Natural killer cell treated with Interleukin-12 subunit alpha and Interleukin-12 subunit beta and Interleukin-15 and Interleukin-18, amount 100 ng/mL, for 72 hours (primary cell): ENCODE measurements at regions not wholly inside any gene's neighbourhood (a gene's known extent, or its start where the extent isn't known, plus 50 kb on each side); places are given as distances from the start of the nearest gene placed in this dataset.

ENCODE experiments used
- ATAC-seq, 2 donors: fragments of 150-1000 bp; cut with Tn5 transposase in 1 of 2; sonication (Bioruptor Pico), chemical (Tn5 transposase) in 1 of 2; 2 replicates each; pipeline ENCODE4 v1.10.0; 2021
- DNase-seq: peaks from one replicate; pipeline ENCODE4 v3.0.0; 2022; ENCODE audit warnings: low spot score
- H3K27ac Mint-ChIP-seq, 2 donors: 1 replicate in 1 of 2; 2 replicates in 1 of 2; pipeline ENCODE4 v1.8.0; 2022; ENCODE audit warnings: mixed read lengths in 2 of 2, mild to moderate bottlenecking in 1 of 2, moderate library complexity in 1 of 2
- H3K27me3 Mint-ChIP-seq, 2 donors: 1 replicate in 1 of 2; 2 replicates in 1 of 2; pipeline ENCODE4 v1.8.0; 2022; ENCODE audit warnings: mixed read lengths in 2 of 2
- H3K36me3 Mint-ChIP-seq: one replicate; pipeline ENCODE4 v1.8.0; 2022; ENCODE audit warnings: mixed read lengths
- H3K4me1 Mint-ChIP-seq, 2 donors: 1 replicate in 1 of 2; 2 replicates in 1 of 2; pipeline ENCODE4 v1.8.0; 2022; ENCODE audit warnings: low read depth in 2 of 2, mixed read lengths in 2 of 2, mild to moderate bottlenecking in 1 of 2
- H3K4me3 Mint-ChIP-seq: one replicate; pipeline ENCODE4 v1.8.0; 2022; ENCODE audit warnings: mixed read lengths
- H3K9me3 Mint-ChIP-seq: 2 replicates; pipeline ENCODE4 v1.8.0; 2022; ENCODE audit warnings: mixed read lengths

GRCh38 chr10:94197241-94197640, 165.5 kb downstream of the NOC3L start:
- Mint-ChIP-seq H3K27ac (no peak overlapping the region), H3K4me3 (no peak overlapping the region), H3K4me1 (no peaks in the 10 kb centered on the region), H3K27me3 (peaks cover 11 to 20% of the 10 kb centered on the region in 2 donors), H3K9me3 (no peaks in the 10 kb centered on the region), H3K36me3 (no peaks in the 10 kb centered on the region)
- no peak for DNase-seq
- ATAC-seq = no peak

GRCh38 chr10:94198324-94198723, 164.4 kb downstream of the NOC3L start:
- H3K9me3 Mint-ChIP-seq = no peaks in the 10 kb centered on the region
- H3K27ac Mint-ChIP-seq = no peak overlapping the region
- H3K4me1 Mint-ChIP-seq = no peaks in the 10 kb centered on the region
- H3K27me3 Mint-ChIP-seq = peaks cover 16 to 19% of the 10 kb centered on the region in 2 donors
- H3K4me3 Mint-ChIP-seq = no peak overlapping the region
- ATAC-seq = no peak
- DNase-seq = no peak
- no peaks in the 10 kb centered on the region for H3K36me3 Mint-ChIP-seq

GRCh38 chr10:94199565-94199964, 163.2 kb downstream of the NOC3L start:
- H3K4me1 Mint-ChIP-seq = peaks cover 0 to 2% of the 10 kb centered on the region in 2 donors

DNA sequence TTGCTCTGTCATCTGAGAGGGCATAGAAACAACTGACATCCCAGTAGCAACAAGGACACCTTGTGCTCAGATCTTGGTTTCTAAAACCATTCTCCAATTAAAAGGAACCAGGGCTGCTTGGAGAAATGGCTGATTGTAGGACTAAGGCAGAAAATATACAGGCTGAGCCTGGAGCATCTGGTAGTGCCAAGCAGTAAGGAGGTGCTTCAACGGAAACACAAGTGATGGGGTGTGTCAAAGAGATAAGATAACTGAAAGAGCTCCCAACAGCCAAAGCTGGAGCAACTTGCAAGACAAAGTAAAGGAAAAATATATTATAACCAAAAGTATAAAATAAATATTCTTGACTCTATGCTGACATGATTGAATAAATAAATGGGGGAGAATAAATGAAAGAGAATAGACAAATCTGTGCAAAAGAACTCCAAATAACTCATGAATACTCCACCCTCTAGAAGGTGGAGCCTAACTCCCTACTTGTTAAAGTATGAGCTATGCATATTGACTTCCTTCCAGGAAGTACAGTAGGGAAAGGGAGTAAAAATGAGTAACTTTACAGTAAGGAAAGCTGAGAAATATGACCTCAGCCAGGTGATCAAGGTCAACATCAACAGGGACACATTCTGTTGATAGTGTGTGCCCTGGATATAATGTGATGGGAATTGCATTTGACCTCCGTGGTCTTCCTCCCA, 162.4 kb downstream of the NOC3L start:
- Mint-ChIP-seq H3K27me3 (peaks cover 12 to 19% of the 10 kb centered on the region in 2 donors), H3K4me3 (no peak overlapping the region), H3K4me1 (peaks cover 0 to 3% of the 10 kb centered on the region in 2 donors), H3K36me3 (no peaks in the 10 kb centered on the region), H3K27ac (no peak overlapping the region), H3K9me3 (peaks cover 3% of the 10 kb centered on the region)
- DNase-seq = no peak
- no peak for ATAC-seq

More at GRCh38 chr10:94199565-94199964, 163.2 kb downstream of the NOC3L start:
- Mint-ChIP-seq H3K9me3 (peaks cover 3% of the 10 kb centered on the region), H3K4me3 (no peak overlapping the region), H3K27me3 (peaks cover 12 to 19% of the 10 kb centered on the region in 2 donors), H3K36me3 (no peaks in the 10 kb centered on the region), H3K27ac (no peak overlapping the region)
- ATAC-seq = no peak
- no peak for DNase-seq

GRCh38 chr10:94205396-94205831, 157.3 kb downstream of the NOC3L start:
- ATAC-seq (no peak), DNase-seq (no peak)
- Mint-ChIP-seq H3K9me3 (peaks cover 3% of the 10 kb centered on the region), H3K27ac (no peak overlapping the region), H3K4me3 (no peak overlapping the region), H3K4me1 (peaks cover 21 to 22% of the 10 kb centered on the region in 2 donors), H3K36me3 (no peaks in the 10 kb centered on the region), H3K27me3 (peaks cover 3 to 8% of the 10 kb centered on the region in 2 donors)

GRCh38 chr10:94206176-94206575, 156.6 kb downstream of the NOC3L start:
- DNase-seq (no peak), ATAC-seq (peak; percentile 46 to 63)
- Mint-ChIP-seq H3K27me3 (peaks cover 0 to 8% of the 10 kb centered on the region in 2 donors), H3K36me3 (no peaks in the 10 kb centered on the region), H3K4me1 (peaks cover 21 to 22% of the 10 kb centered on the region in 2 donors), H3K9me3 (peaks cover 3% of the 10 kb centered on the region), H3K27ac (peak overlapping the region in 1 of 2 donors; percentile 21), H3K4me3 (peak overlapping the region; percentile 26)

GRCh38 chr10:94208315-94208714, 154.4 kb downstream of the NOC3L start:
- Mint-ChIP-seq H3K36me3 (no peaks in the 10 kb centered on the region), H3K27me3 (no peaks in the 10 kb centered on the region), H3K9me3 (peaks cover 3% of the 10 kb centered on the region), H3K4me1 (peaks cover 21 to 22% of the 10 kb centered on the region in 2 donors), H3K4me3 (no peak overlapping the region), H3K27ac (no peak overlapping the region)
- ATAC-seq = no peak
- no peak for DNase-seq

GRCh38 chr10:94210440-94211168, 152.1 kb downstream of the NOC3L start:
- peaks cover 18 to 21% of the 10 kb centered on the region in 2 donors for H3K4me1 Mint-ChIP-seq
- ATAC-seq = no peak
- H3K27me3 Mint-ChIP-seq = peaks cover 5 to 10% of the 10 kb centered on the region in 2 donors

DNA sequence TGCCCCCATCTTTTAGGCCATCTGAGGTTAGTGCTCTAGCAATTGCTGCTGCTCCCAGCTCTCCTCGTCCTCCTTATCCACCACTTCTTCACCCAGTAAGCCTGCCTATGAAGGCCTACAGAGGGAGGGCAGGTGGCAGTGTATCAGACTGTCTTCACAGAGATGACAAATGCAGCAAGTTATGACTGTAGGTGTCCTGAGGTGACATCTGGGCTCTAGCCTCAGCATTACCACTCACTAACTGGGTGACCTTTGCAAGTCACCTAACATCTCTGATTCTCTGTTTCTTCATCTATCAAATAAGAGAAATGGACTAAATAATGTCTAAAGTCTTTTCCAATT, 151.6 kb downstream of the NOC3L start:
- H3K36me3 Mint-ChIP-seq = no peaks in the 10 kb centered on the region

More at GRCh38 chr10:94210440-94211168, 152.1 kb downstream of the NOC3L start:
- no peak for DNase-seq
- H3K27ac Mint-ChIP-seq = no peak overlapping the region
- H3K9me3 Mint-ChIP-seq = no peaks in the 10 kb centered on the region
- H3K4me3 Mint-ChIP-seq = no peak overlapping the region
- no peaks in the 10 kb centered on the region for H3K36me3 Mint-ChIP-seq

GRCh38 chr10:94213001-94213530, 149.7 kb downstream of the NOC3L start:
- no peaks in the 10 kb centered on the region for H3K36me3 Mint-ChIP-seq
- no peak overlapping the region for H3K27ac Mint-ChIP-seq
- no peaks in the 10 kb centered on the region for H3K9me3 Mint-ChIP-seq
- no peaks in the 10 kb centered on the region for H3K4me1 Mint-ChIP-seq
- H3K27me3 Mint-ChIP-seq = peaks cover 10 to 16% of the 10 kb centered on the region in 2 donors
- no peak overlapping the region for H3K4me3 Mint-ChIP-seq
- ATAC-seq (no peak), DNase-seq (no peak)

More for the DNA sequence above, 151.6 kb downstream of the NOC3L start:
- H3K27ac Mint-ChIP-seq = no peak overlapping the region
- DNase-seq (no peak), ATAC-seq (no peak)
- no peaks in the 10 kb centered on the region for H3K9me3 Mint-ChIP-seq
- H3K4me1 Mint-ChIP-seq = peaks cover 13 to 16% of the 10 kb centered on the region in 2 donors
- H3K4me3 Mint-ChIP-seq = no peak overlapping the region
- peaks cover 7 to 10% of the 10 kb centered on the region in 2 donors for H3K27me3 Mint-ChIP-seq

DNA sequence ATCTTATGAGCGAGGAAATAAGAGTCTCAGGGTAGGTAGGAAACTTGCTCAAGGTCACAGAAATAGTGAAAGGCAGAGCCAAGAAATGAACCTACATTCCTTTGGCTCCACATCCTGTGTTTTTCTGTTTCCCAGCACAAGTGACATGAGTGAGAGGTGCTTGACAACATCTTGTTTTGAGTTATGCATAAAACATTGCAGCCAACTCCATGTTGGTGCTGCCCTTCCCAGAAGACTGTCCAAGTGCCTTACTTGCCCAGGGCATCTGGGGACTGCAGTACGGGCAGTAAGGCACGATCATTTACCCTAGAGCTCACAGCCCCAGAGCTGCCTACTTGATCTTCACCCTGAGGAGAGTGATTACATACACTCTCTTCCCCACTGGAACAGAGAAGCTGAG, 148.8 kb downstream of the NOC3L start:
- Mint-ChIP-seq H3K36me3 (no peaks in the 10 kb centered on the region), H3K4me1 (no peaks in the 10 kb centered on the region), H3K27ac (no peak overlapping the region), H3K27me3 (peaks cover 10 to 16% of the 10 kb centered on the region in 2 donors), H3K4me3 (no peak overlapping the region), H3K9me3 (no peaks in the 10 kb centered on the region)
- no peak for DNase-seq
- no peak for ATAC-seq

GRCh38 chr10:94214481-94214893, 148.3 kb downstream of the NOC3L start:
- no peak overlapping the region for H3K27ac Mint-ChIP-seq
- H3K4me1 Mint-ChIP-seq = no peaks in the 10 kb centered on the region
- DNase-seq (no peak), ATAC-seq (no peak)
- no peaks in the 10 kb centered on the region for H3K9me3 Mint-ChIP-seq
- H3K27me3 Mint-ChIP-seq = peaks cover 12 to 20% of the 10 kb centered on the region in 2 donors
- no peaks in the 10 kb centered on the region for H3K36me3 Mint-ChIP-seq
- H3K4me3 Mint-ChIP-seq = no peak overlapping the region

DNA sequence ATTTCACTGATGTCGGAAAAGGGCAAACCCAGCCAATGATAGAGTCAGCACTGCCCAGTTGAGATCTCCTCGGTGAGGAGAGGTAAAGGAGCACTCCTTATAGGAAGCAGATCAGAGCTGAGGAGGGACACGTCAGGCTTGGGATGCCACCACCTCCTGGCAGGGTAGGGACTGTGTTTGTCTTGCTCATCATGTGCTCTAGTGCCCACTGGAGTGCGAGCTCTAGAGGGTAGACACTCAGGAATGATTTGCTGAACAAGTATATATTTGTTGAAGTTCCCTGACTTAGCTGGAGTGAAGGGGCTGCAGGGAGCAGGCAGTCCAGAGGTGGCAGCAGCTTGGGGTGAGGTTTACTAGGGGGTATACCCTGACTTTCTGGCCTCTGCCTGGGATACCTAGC, 146.5 kb downstream of the NOC3L start:
- Mint-ChIP-seq H3K9me3 (no peaks in the 10 kb centered on the region), H3K36me3 (no peaks in the 10 kb centered on the region), H3K4me1 (no peaks in the 10 kb centered on the region), H3K27ac (no peak overlapping the region), H3K27me3 (peaks cover 13 to 23% of the 10 kb centered on the region in 2 donors), H3K4me3 (no peak overlapping the region)
- DNase-seq (no peak), ATAC-seq (no peak)

GRCh38 chr10:94217411-94217810, 145.3 kb downstream of the NOC3L start:
- no peak overlapping the region for H3K27ac Mint-ChIP-seq
- peaks cover 13 to 23% of the 10 kb centered on the region in 2 donors for H3K27me3 Mint-ChIP-seq
- no peaks in the 10 kb centered on the region for H3K4me1 Mint-ChIP-seq
- no peak overlapping the region for H3K4me3 Mint-ChIP-seq
- no peaks in the 10 kb centered on the region for H3K9me3 Mint-ChIP-seq
- ATAC-seq (no peak), DNase-seq (no peak)
- no peaks in the 10 kb centered on the region for H3K36me3 Mint-ChIP-seq
